Coronary artery (tissue), 2 donors: ENCODE measurements at regions not wholly inside any gene's neighbourhood (a gene's known extent, or its start where the extent isn't known, plus 50 kb on each side); places are given as distances from the start of the nearest gene placed in this dataset.

Experiments used
- DNase-seq: peaks from one replicate; pipeline ENCODE4 v3.0.0-alpha.2; 2017; ENCODE audit warnings: low spot score
- H3K27ac ChIP-seq, 2 donors: fragments of 200-600 bp; sonication (generic); one replicate each; pipeline ENCODE4 v1.5.1; 2016 to 2019
- H3K4me3 ChIP-seq: fragments of 200-600 bp; sonication (generic); 2 replicates; pipeline ENCODE4 v1.5.1; 2016; ENCODE audit warnings: mild to moderate bottlenecking, moderate library complexity
- TF ChIP-seq, protein P1 (sequence below): fragments of 200-600 bp; sonication (generic); IDR thresholded peaks from one replicate; pipeline ENCODE4 v1.5.1; 2019; ENCODE audit warnings: antibody characterized with exemption

DNA sequence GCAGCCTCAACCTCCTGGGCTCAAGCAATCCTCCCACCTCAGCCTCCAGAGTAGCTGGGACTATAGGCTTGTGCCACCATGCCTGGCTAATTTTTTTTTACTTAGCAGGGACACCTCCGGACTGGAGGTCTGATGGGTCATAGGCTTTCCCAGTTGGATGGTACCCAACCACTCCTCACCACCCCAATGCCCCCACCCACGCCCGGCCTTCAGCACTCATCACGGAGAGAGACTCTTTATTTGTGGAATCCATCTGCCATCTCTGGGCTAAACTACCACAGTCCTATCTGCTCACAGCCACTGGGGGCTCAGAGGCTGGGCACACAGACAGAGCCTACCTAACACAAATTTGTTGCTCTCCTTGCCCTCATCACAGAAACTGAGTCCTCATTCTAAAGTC is 58.3 kb upstream of the STXBP1 start:
- Histone ChIP-seq H3K4me3 (no peak overlapping the region), H3K27ac (peak overlapping the region in 1 of 2 donors; percentile 35)
- DNase-seq = no peak
- TF ChIP-seq, protein P1, sequence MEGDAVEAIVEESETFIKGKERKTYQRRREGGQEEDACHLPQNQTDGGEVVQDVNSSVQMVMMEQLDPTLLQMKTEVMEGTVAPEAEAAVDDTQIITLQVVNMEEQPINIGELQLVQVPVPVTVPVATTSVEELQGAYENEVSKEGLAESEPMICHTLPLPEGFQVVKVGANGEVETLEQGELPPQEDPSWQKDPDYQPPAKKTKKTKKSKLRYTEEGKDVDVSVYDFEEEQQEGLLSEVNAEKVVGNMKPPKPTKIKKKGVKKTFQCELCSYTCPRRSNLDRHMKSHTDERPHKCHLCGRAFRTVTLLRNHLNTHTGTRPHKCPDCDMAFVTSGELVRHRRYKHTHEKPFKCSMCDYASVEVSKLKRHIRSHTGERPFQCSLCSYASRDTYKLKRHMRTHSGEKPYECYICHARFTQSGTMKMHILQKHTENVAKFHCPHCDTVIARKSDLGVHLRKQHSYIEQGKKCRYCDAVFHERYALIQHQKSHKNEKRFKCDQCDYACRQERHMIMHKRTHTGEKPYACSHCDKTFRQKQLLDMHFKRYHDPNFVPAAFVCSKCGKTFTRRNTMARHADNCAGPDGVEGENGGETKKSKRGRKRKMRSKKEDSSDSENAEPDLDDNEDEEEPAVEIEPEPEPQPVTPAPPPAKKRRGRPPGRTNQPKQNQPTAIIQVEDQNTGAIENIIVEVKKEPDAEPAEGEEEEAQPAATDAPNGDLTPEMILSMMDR = no peak

DNA sequence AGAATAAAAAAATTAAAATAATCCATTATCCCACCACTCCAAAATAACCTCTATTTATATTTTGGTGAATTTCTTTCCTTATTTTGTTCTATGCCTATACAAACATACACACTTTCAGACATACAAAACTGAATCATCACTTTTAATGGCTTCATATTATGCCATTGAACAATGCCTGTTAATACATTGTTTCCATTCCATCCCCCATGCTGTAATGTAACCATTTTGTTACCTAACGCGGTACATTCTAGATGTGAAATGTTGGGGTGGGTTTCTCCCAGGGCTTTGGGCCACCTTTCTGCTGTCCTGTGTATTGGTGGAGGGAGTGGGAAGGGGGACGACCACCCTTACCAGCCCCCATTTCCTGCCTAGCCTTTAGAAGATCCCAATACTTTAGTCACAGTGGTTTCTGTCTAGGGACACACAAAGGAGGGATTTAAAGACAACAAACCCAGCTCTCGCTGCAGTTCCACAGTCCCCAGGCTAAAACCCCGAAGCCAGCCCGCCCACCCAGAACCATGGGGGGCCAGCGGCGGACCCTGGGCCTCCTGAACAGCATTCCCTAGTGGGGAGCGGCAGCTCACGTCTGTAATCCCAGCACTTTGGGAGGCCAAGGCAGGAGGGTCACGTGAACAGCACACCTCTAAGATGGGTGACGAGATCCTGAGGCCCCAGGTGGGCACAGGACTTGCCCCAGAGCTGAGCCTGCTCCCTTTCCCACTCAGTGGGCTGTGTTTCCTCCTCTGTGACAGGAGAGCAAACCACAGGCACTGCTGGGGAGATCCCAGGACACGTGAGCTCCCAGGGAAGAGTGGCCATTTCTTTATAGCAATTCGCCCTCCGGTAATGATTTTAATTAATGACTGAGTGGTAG is 56.9 kb upstream of the STXBP1 start:
- Histone ChIP-seq H3K27ac (peak overlapping the region; percentile 54 to 96), H3K4me3 (peak overlapping the region; percentile 37)
- TF ChIP-seq, protein P1 = no peak
- no peak for DNase-seq

DNA sequence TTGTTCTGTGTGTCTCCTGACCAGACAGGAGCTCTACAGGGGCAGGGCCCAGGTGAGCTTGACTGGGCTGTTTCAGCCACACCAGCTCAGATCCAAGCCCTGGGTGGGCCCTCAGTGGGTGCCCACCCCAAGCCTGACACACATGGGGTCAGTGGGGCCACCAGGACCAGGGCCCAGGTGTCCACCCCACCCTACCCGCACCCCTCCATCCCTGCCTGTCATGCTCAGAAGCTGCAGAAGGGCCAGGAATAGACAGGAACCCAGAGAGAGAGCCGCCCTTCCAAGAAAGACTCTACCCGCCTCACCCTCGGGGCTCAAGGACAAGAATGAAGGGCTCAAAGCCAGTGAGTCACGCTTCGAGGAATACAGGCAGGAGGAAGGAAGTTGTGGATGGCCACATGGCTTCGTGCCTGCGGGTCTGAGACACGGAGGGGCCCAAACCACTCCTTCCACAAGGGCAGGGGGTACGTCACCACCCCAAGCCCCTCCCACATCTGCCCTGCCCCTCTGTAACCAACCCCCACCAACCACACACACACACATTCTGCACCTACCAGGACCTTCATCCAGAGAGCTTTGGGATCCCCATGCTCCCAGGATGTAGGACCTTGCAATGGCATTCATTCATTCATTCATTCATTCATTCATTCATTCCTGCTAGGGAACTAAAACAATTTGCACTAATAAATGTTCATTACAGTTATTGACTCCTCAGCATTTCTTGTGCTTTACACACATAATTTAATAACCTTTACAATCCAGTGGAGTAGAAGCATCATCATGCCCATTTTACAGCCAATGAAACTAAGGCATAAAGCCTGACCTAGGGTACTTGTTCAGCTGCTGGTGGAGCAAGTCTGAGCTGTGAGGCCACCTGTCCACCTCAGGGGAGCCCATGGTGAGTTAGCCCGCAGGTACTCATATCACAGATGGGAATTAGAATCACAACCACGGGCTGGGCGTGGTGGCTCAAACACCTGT is 55.9 kb upstream of the STXBP1 start:
- TF ChIP-seq, protein P1 = no peak
- peak overlapping the region; percentile 54 to 96 for H3K27ac ChIP-seq

DNA sequence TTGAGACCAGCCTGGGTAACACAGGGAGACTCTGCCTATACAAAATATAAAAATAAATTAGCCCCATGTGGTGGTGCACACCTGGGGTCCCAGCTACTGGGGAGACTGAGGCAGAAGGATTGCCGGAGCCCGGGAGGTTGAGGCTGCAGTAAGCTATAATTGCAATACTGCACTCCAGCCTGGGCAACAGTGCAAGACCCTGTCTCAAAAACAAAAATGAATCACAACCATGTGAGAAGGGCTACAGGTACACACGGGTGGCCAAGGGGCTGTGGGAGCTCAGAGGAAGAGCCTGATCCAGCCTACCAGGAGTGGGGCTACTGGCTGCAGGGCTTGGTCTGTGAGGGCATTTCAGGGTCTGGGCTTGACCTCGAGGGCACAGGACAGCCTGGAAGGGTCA is 55.2 kb upstream of the STXBP1 start:
- TF ChIP-seq, protein P1 = no peak
- no peak for DNase-seq
- peak overlapping the region; percentile 46 to 96 for H3K27ac ChIP-seq
- peak overlapping the region; percentile 20 for H3K4me3 ChIP-seq

More for the DNA sequence above, 55.9 kb upstream of the STXBP1 start:
- H3K4me3 ChIP-seq = peak overlapping the region; percentile 37
- DNase-seq = no peak

DNA sequence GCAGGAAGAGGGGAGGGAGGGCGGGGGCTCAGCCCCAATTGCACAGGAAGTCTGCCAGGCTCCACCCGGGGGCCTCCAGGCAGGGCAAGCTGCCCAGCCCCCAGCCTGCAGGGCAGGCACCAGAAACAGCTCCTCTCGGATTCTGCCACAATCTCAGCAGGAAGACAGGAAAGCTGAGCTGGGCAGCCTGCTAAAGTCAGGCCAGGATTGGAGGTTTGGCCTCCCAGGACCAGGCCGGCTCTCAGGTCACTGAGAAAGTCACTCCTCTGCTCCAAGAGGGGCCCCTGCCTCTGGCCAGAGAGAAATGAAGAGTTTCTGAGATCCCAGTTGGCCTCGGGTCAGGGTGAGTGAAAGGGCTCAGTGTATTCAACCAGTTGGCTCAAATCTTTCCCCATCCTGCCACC is 54.6 kb upstream of the STXBP1 start:
- TF ChIP-seq, protein P1 = no peak
- DNase-seq = no peak
- peak overlapping the region; percentile 46 to 96 for H3K27ac ChIP-seq
- H3K4me3 ChIP-seq = peak overlapping the region; percentile 20

DNA sequence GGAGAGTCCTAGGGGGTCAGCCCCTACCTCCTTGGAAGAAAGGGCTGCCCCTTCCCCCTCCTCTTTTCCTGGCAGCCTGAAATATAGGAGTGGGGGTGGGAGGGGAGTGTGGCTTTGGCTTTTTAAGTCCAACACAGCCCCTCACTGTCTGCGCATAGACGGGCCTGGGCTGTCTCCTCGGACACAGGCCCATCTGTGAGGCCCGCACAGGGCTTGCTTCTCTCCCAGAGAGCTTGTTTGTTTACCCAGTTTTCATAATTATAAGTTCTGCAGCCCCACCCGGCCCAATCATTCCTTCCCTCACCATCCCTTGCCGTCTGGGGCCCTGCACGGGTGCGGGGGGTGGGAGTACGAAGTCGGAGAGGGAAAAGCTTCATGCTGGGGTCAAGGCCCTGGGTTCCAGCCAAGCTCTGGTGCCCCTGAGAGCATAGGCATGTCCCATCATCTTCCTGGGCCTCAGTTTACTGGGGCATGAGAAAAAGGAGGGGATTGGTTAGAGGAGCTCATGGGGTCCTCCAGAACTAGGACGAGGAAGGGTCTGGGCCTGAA is 54.0 kb upstream of the STXBP1 start:
- TF ChIP-seq, protein P1 = no peak
- no peak for DNase-seq
- peak overlapping the region; percentile 46 to 96 for H3K27ac ChIP-seq
- H3K4me3 ChIP-seq = peak overlapping the region; percentile 20
